Calu3 (cell line): ENCODE measurements at regions not wholly inside any gene's neighbourhood (a gene's known extent, or its start where the extent isn't known, plus 50 kb on each side); places are given as distances from the start of the nearest gene placed in this dataset.

ENCODE experiments used
- BruUV-seq: library from RNA; stranded (reverse); fragments of 400-500 nt; replicated peaks from 2 replicates; lab custom pipeline; 2021; lab: Mats Ljungman, UMichigan
- CTCF ChIA-PET: fragments of 300-600 bp; sonication (Branson Sonifier 250); formaldehyde crosslinking; loops from one replicate; lab custom pipeline; 2022; ENCODE audit warnings: antibody characterized with exemption; lab: Charles Lee
- DNase-seq: peaks from one replicate; pipeline ENCODE4 v3.0.0; 2022
- H3K27ac Mint-ChIP-seq: one replicate; pipeline ENCODE4 v1.8.0; 2022; ENCODE audit warnings: mixed read lengths; ENCODE audit not compliant: unreplicated experiment
- H3K27me3 Mint-ChIP-seq: one replicate; pipeline ENCODE4 v1.8.0; 2022; ENCODE audit warnings: mixed read lengths; ENCODE audit not compliant: unreplicated experiment
- H3K36me3 Mint-ChIP-seq: one replicate; pipeline ENCODE4 v1.8.0; 2022; ENCODE audit warnings: mild to moderate bottlenecking, moderate library complexity, mixed read lengths; ENCODE audit not compliant: insufficient read depth, unreplicated experiment
- H3K4me1 Mint-ChIP-seq: one replicate; pipeline ENCODE4 v1.8.0; 2022; ENCODE audit warnings: mild to moderate bottlenecking, low read depth, mixed read lengths; ENCODE audit not compliant: unreplicated experiment
- H3K4me3 Mint-ChIP-seq: one replicate; pipeline ENCODE4 v1.8.0; 2022; ENCODE audit warnings: mild to moderate bottlenecking, low read depth, moderate library complexity, mixed read lengths; ENCODE audit not compliant: unreplicated experiment
- H3K9me3 Mint-ChIP-seq: one replicate; pipeline ENCODE4 v1.8.0; 2022; ENCODE audit warnings: low read depth, mixed read lengths; ENCODE audit not compliant: unreplicated experiment
- intact Hi-C: fragments of 100-400 bp; cut with micrococcal nuclease; formaldehyde crosslinking; loops from one replicate; pipeline ENCODE4 v1.10.0; 2022; ENCODE audit not compliant: unreplicated experiment
- TF ChIP-seq, protein P1 (sequence below): fragments of 200-600 bp; IDR thresholded peaks from one replicate; pipeline ENCODE4 v1.8.0; 2022; ENCODE audit warnings: antibody characterized with exemption; ENCODE audit not compliant: unreplicated experiment

DNA sequence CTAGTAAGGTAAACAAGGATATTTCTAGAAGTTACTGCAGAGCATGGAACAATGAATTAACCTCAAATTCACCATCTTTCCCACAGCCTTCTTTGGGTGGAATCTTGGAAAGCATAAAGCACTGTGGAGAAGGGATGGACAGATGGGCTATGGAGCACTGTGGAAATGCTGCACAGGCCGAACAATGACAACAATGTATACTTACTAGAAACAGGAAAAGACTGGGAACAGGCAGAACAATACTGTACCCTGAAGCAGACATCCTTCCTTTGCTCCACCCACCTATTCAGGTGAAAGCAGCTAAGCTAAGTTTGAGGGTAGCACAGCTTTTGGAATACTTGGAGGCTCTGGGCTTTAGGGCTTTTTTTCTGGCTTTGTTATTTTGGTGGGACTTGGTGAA is 250.6 kb upstream of the KLF8 start:
- no peak overlapping the region for H3K27ac Mint-ChIP-seq
- no TSS peak for BruUV-seq
- DNase-seq, result no peak
- H3K4me3 Mint-ChIP-seq, result no peak overlapping the region
- TF ChIP-seq, protein P1, sequence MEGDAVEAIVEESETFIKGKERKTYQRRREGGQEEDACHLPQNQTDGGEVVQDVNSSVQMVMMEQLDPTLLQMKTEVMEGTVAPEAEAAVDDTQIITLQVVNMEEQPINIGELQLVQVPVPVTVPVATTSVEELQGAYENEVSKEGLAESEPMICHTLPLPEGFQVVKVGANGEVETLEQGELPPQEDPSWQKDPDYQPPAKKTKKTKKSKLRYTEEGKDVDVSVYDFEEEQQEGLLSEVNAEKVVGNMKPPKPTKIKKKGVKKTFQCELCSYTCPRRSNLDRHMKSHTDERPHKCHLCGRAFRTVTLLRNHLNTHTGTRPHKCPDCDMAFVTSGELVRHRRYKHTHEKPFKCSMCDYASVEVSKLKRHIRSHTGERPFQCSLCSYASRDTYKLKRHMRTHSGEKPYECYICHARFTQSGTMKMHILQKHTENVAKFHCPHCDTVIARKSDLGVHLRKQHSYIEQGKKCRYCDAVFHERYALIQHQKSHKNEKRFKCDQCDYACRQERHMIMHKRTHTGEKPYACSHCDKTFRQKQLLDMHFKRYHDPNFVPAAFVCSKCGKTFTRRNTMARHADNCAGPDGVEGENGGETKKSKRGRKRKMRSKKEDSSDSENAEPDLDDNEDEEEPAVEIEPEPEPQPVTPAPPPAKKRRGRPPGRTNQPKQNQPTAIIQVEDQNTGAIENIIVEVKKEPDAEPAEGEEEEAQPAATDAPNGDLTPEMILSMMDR, result no peak
- CTCF ChIA-PET, result interaction anchor here (0.6 kb wide), 1 partner anchor 261 kb away, joined by 3 read pairs; no protein-coding TSS in a partner anchor
- H3K27me3 Mint-ChIP-seq, result no peaks in the 10 kb centered on the region
- H3K4me1 Mint-ChIP-seq, result no peaks in the 10 kb centered on the region
- intact Hi-C loops, result no loop called here
- no peaks in the 10 kb centered on the region for H3K36me3 Mint-ChIP-seq
- H3K9me3 Mint-ChIP-seq, result peaks cover 6% of the 10 kb centered on the region

DNA sequence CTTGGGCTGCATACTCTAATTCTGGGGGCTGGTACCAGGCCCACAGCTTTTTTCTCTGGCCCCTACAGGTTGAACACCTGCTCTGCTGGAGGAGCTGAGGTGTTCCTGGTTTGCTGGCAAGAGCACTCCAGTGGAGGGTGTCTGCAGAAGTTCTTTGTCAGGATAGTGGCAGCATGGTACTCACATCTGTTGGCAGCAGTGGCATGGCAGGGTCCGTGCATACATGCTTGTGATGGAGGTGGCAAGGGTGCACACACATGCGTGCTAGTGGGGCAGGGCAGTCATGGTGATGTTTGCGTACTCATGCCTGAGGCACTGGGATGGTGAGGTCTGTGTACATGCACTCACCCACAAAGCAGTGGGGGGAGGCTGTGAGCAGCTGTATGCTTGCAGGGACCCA is 235.5 kb upstream of the KLF8 start:
- no peak overlapping the region for H3K27ac Mint-ChIP-seq
- peaks cover 3% of the 10 kb centered on the region for H3K9me3 Mint-ChIP-seq
- intact Hi-C loops, result no loop called here
- no peak overlapping the region for H3K4me3 Mint-ChIP-seq
- no peak for DNase-seq
- H3K36me3 Mint-ChIP-seq, result no peaks in the 10 kb centered on the region
- no peaks in the 10 kb centered on the region for H3K27me3 Mint-ChIP-seq
- TF ChIP-seq, protein P1, result no peak
- CTCF ChIA-PET, result no interaction called here
- no peaks in the 10 kb centered on the region for H3K4me1 Mint-ChIP-seq
- no TSS peak for BruUV-seq

DNA sequence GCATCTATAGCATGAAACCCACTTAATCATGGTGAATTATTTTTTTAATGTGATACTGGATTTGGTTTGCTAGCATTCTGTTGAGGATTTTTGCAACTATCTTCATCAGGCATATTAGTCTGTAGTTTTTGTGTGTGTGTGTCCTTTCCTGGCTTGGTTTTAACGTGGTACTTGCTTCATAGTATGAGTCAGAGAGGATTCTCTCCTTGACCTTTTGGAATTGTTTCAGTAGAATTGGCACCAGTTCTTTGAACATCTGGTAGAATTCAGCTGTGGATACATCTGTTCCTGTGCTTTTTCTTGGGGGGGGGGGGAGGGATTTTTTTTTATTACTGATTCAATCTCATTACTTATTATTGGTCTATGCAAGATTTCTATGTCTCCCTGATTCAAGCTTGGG is 232.0 kb upstream of the KLF8 start:
- no TSS peak for BruUV-seq
- DNase-seq, result no peak
- Mint-ChIP-seq H3K4me1 (no peaks in the 10 kb centered on the region), H3K36me3 (no peaks in the 10 kb centered on the region), H3K27me3 (no peaks in the 10 kb centered on the region), H3K27ac (no peak overlapping the region), H3K4me3 (no peak overlapping the region), H3K9me3 (peaks cover 5% of the 10 kb centered on the region)
- TF ChIP-seq, protein P1, result no peak
- intact Hi-C loops, result no loop called here
- CTCF ChIA-PET, result interaction anchor here (0.7 kb wide), 1 partner anchor 740 kb away, joined by 3 read pairs; no protein-coding TSS in a partner anchor

DNA sequence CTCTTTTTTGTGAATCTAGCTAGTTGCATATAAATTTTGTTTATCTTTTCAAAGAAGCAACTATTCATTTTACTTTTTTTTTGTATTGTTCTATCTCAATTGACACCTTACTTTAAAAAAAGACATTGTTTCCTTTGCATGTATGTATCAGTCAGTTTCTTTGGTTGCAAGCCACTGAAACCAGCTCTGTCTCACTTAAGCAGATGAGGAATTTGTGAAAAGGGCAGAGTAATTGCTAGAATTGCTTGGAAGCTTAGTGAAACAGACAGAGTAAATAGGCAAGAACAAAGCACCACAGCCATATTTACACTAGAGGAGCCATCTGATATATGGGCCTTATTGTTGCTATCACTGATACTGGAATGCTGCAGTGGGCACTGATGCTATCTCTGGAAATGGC is 231.4 kb upstream of the KLF8 start:
- BruUV-seq, result no TSS peak
- Mint-ChIP-seq H3K4me3 (no peak overlapping the region), H3K27ac (no peak overlapping the region), H3K4me1 (no peaks in the 10 kb centered on the region), H3K9me3 (peaks cover 5% of the 10 kb centered on the region), H3K27me3 (no peaks in the 10 kb centered on the region), H3K36me3 (no peaks in the 10 kb centered on the region)
- no peak for DNase-seq
- TF ChIP-seq, protein P1, result no peak
- intact Hi-C loops, result no loop called here
- CTCF ChIA-PET, result interaction anchor here (0.7 kb wide), 1 partner anchor 739 kb away, joined by 3 read pairs; no protein-coding TSS in a partner anchor
